Right kidney (tissue), 1 donor: ENCODE measurements at regions not wholly inside any gene's neighbourhood (a gene's known extent, or its start where the extent isn't known, plus 50 kb on each side); places are given as distances from the start of the nearest gene placed in this dataset.

Source experiments
- DNase-seq: peaks from one replicate; pipeline ENCODE4 v3.0.0-alpha.2; 2016

DNA sequence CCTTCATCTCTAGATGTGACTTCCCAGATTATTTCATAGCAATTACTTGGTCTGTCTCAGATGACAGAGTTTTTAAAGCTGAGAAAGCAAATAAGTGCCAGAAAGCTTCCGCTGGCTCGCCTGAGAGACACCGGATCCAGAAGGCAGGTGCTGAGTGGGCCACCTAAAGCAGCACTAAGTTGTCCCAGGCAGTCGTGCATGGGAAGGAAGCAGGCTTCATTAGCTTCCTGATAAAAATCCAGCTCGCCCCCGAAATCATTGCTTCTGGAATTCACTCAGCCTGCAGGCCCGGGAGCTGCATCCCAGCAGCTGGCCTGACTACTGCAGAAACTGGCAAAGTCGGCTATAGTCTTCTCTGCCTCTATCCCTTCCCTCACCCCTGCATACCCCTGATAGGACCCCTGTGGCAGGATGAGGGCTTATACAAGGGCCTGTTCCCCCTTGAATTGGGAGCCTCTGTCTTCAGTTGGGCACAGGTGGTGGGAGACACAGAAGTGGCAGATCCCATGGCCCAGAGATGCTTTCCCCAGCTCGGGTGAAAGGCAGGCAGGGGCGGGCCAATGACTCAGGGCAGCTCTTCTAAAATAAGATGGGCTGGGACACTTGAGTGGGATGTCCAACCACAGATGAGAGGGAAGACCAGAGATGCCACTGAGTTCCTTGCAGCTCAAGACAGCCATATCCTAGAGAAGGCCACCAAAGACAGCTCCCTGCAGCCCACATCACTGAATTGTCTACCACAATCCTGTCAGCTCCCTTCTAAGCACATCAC lies 262.4 kb upstream of the PKDCC start:
- no peak for DNase-seq

DNA sequence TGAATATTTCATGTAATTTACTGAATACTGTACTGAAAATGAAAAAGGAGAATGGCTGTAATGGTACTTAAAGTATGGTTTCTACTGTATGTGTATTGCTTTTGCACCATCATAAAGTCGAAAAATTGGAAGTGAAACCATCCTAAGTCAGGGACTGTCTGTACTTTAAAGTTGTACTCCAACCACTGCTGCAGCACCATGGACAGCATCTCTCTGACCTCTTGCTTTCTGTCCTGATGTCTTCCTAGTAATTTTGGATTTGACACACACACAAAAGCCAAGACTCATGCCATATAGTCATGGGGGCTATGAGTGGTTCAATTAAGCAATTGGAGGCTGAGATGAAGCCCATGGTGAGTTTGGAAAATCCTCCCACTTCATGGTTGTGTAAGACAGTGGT lies 256.3 kb upstream of the PKDCC start:
- peak; percentile 20 for DNase-seq

GRCh38 chr2:41803361-41803760 lies 244.5 kb upstream of the PKDCC start:
- no peak for DNase-seq

DNA sequence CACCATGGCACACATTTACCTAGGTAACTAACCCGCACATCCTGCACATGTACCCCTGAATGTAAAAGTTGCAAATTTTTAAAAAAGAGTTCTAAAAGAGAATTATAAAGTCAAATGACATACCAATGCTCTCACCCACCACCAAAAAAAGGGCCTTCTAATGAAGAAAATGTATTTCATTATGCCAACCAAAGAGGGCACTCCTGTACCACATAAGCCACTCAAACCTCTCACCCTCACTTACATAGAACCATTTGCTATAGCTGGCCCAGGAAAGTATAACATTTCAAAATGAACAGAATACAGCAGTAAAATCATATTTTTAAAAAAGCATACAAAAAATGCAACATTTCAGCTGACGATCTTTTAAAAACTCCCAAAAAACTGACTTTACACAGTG lies 241.5 kb upstream of the PKDCC start:
- DNase-seq, result no peak

DNA sequence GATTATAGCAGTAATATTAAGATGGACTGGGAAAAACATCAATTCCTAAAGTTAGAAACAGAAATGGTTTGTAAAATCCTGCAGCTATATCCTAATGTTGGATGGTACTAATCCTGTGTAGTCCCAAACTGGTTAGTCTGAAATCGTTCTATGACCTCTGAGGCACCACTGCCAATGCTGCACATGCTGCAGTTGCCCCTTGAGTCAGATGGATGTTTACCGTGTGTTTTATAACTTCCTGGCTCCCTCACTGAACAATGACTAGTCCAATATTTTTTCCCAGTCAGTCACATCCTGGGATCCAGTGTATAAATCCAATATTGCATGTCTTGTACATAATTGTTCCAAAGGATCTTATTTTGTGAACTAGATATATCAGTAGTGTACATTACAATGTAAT lies 226.7 kb upstream of the PKDCC start:
- DNase-seq, result no peak

DNA sequence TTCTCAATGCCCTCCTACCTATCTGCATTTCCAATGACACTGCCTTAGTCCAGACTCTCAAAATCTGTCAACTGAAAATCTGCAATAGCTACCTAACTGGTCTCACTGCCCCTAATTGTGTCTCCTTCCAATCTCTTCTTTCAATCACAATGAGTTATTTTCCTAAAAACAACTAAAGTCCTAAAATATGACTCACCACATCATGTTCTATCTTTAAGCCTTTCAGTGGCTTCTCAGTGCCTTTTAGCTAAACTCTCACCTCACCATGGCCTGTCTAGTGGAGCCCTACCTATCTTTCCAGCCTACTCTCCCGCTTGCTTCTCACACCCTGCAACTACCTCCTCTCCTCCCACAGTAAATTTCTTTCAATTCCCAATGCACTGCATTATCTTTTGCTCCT lies 220.9 kb upstream of the PKDCC start:
- DNase-seq, result no peak

DNA sequence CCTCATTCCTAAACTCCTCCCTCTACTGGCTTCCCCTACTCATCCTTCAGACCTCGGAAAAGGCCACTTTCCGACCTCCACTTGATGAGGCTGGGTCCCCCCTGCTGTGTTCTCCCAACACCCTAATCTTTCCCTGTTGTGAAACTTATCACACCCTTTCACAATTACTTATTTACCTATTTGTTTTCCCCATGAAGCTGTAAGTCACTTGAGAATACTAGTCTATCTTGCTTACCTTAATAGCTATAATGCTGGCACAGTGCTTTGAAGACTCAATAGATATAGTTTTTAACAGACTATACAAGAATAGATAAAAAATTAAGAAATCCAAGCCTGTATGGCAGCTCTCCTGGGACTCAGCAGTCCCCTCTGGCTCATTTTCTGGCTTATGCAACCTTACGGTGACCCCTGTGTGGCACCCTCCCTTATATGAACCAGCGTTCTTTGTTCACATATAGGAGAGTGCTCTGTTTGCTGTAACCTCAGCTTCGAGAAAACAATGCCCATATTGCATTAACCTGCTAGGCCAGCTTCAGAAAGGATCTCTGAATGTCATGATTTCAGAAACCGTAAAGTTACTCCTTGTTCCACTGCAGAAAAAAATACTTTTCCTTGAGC lies 220.4 kb upstream of the PKDCC start:
- no peak for DNase-seq

GRCh38 chr2:41828052-41828643 lies 219.7 kb upstream of the PKDCC start:
- DNase-seq, result no peak

DNA sequence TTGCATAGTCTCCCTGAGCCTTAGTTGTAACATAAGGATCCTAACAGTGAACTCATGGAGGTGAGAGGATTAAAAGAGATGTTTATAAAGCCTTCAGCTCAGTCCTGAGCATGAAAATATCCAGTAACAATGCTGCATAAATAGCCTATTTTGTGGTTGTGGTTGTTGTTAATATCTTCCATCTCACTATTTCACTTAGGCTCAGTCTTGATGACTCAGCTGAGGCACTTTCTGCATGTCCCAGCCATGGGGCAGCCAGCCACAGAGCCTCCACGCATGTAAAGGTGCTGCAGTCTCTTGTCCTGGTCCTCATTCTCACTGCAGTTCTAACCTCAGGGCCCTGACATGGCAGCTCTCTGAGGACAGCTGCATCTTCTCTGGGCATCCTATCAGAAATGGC lies 218.8 kb upstream of the PKDCC start:
- no peak for DNase-seq

DNA sequence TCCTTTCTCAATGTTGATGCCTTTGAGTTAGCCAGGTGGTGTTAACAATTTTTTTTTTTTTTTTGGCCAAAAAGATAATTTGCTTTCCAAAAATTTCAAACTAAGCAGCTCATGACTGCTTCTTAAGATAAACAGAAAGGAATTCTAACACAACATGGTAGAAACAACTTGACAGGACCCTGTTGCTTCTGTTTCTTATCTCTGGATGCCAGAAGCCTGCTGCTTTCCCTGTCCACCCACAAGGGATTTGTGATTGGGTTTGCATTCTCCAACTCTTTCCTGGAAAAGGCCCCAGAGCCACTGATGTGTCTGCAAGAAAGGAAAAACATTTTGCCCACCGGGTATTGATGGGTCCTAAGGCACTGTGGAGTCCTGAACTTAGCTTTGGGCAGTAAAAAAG lies 217.2 kb upstream of the PKDCC start:
- no peak for DNase-seq

DNA sequence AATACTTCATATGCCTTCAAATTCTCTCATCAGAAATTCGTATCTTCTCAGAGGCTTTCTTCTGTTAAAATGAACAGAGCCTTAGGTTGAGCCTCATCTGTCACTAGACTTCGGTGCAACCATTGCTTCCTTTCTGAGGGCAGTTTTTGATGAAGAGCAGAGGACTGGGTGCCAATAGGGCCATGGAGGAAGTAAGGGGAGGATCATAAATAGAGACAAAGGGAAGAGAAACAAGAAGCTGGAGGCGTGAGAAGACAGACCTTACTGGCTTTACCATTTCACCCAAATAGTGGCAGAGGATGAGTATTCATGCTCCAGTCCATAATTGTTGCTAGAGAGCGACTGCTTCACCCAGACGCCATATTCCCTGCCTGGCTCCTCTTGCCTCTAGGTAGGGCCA lies 215.6 kb upstream of the PKDCC start:
- DNase-seq, result no peak

GRCh38 chr2:41835401-41835800 lies 212.4 kb upstream of the PKDCC start:
- DNase-seq, result no peak

DNA sequence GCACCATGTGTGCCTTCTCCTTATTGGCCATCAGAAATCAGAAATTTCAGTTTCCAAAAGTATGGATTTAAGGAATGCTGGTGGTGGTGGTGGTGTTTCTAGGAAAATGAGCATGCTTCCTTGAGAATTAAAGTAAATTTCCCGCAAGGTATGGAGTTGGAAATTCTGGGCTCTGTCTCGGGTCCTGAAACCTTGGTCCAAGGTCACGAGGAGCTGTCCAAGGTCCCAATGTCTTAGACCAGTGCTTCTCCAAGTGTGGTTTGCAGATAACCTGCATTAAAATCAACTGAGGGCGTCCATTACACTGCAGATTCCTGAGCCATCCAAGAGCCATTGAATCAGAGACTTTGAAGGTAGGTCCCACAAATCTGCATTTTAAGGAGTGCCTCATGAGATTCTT lies 210.9 kb upstream of the PKDCC start:
- DNase-seq, result no peak

GRCh38 chr2:41837610-41838009 lies 210.2 kb upstream of the PKDCC start:
- DNase-seq, result no peak

DNA sequence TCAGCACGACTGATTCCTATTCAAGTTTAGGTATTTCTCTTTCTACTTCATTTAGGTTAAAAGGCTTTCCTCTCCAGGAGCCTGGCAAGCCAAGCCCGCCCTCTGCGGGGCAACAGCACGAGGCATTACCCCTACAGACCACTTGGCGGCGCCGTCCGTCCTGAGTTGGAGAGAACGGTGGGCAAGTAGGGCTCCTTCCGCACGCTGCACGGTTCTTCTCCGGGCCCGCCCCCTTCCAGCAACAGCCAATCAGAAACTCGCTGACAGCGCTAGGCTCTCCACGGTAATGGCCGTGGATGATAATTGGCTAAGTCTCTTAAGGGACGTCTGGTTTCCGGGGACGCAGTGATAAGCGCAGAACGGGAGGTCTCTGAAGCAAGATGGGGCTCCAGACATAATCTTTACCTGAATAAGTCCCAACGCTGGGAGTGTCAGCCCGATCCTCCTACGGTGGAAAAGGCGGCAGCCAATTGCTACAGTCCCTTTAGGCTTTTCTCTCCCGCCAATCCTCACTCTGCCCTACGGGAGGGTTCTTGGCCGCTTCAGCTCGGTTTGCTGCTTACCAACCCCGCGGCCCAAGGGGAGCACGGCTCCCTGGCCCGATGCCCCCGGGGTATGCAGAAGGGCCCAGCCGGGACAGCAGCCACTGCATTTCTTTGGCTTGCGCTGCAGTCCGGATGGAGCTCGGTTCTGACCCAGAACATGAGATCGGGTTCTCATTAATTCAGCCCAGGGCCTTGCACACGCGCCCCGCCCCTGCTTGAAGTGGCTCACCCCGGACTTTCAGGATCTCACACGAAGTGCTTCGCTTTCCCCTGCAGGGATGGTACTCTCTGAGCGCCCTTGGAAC lies 206.9 kb upstream of the PKDCC start:
- DNase-seq, result peak; percentile 94

DNA sequence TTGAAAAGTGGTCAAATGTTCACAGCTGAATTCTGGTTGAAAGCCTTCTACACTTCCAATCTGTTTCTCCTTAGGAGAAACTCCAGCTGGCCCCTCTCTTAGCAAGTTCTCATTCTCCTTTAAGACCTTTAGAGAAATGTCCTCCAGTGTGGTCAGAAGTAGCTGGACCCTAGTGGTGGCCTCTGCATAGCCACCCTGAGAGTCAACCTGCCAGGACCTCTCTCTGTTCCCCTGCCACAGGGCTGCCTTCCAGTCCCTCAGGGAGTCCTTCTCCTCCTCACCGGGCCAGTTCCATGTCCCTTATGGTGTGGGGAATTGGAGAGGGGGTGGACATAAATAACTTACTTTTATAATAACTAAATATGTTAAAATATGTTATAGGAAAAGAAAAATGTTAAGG lies 200.9 kb upstream of the PKDCC start:
- no peak for DNase-seq

GRCh38 chr2:41847744-41848441 lies 199.9 kb upstream of the PKDCC start:
- no peak for DNase-seq

DNA sequence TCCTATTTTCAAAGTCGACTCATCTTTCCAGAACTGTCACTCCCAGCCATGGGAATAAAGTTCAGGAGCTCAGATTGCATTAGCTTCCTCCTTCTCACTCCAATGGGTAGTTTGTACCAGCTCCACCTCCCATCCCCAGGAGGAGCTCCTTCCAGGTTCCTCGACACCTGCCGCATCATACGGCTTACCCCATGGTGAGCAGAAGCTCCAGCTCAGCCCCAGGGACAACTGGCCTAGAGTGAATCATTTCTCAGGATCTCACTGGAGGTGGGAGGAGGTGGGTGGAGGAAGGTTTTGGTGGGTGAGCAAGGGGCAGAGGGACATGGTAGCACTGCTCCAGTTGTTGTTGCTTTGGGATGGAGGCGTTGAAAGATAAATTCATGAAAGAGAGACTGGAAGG lies 196.3 kb upstream of the PKDCC start:
- no peak for DNase-seq

DNA sequence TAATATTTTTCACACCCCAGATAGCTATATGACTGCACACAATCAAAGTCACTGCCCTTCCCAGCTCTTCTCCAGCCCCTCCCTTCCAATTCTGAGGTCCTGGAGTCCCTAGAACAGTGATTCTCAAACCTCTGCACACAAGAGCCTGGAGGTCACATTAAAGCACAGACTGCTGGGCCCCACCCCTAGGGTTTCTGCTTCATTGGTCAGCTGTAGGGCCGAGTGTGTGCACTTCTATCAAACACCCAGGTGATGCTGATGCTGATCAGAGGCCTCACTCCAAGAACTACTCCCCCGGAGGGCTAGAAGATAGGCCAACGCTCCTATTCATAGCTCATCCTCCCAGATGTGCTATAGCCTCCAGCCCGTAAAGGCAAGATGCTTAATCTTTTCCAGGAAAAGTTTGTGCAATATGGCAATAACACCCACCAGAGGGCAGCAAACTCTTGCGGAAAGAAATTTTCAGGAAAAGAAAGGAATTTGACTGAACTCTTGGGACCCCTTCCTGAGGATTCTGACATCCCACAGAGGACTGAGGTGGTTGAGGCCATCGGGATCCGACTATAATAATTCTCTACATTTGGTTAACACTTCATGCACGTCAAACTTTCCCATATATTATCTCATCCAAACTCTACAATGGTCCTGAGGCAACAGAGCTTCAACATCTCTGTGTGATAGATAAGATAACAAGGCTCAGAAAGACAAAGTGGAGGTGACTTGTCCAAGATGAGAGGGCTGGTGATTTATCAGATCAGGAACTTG lies 194.2 kb upstream of the PKDCC start:
- peak; percentile 59 for DNase-seq

DNA sequence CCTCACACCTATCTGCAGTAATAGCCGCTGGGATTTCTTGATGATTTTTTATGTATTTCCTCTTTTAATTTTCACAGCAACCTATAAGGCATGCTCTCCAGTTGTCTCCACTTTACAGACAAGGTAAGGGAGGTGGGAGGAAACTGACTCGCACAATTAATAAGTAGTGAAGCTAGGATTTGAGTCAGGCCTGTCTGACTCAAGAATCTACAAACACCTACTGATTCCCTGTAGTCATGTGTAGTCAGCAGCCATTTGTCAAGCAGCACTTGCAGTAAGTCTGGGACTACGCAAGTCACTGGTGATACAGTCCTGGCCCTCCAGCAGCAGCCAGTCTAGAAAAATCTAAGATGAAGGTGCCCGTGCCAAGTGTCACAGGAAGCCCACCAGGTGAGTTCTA lies 193.6 kb upstream of the PKDCC start:
- no peak for DNase-seq

- no peak for DNase-seq
Measured at GRCh38 chr2:41856946-41857345, 190.9 kb upstream of the PKDCC start.
